NCI-H226 (cell line): ENCODE measurements at regions not wholly inside any gene's neighbourhood (a gene's known extent, or its start where the extent isn't known, plus 50 kb on each side); places are given as distances from the start of the nearest gene placed in this dataset.
"Not testable (repeated sequence)": the region's sequence is repeated elsewhere in the genome, so short reads cannot be mapped to it uniquely, and the experiment has no call there.

ENCODE experiments used
- DNase-seq: peaks from one replicate; pipeline ENCODE4 v3.0.0-alpha.2; 2015

GRCh38 chr5:77867194-77867691 is 91.1 kb upstream of the TBCA start:
- no peak for DNase-seq

GRCh38 chr5:77866198-77866597 is 90.1 kb upstream of the TBCA start:
- DNase-seq: no peak

DNA sequence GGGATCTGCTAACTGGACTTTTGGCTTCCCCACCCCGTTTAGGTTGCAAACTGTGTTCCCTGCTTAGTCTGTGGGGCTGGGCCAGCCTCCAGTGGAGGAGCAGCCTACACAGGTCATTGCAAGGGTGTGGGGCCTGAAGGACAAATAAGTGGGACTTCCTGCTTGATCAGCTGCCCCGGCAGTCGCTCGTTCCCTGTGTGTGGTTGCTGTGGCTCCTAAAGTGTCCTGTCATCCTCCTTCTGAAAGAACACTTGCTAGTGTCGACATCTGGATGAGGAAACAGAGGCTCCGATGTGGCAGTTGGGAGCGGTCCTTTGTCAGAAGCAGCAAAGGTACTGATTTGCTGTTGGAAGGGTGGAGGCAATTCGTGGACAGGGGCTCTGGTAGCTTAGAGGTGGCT is 88.9 kb upstream of the TBCA start:
- no peak for DNase-seq

DNA sequence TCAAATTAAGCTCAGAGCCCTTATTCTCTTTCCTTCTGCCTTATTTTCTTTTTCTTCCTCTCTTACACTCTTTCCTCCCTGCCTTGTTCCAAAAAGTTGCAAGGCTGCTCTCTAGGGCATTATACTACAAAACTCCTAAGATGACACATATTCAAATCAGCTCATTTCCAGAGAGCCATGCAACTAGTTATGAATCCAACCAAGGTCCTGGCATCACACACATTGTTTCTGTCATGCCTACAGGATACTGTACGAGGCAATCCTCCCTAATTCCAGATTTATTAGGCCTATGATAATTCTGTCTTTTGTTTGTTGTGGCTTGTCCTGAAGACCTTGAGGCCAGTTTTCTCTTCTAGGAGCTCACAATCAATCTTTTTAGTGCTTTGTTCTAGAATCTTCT is 87.0 kb upstream of the TBCA start:
- no peak for DNase-seq

DNA sequence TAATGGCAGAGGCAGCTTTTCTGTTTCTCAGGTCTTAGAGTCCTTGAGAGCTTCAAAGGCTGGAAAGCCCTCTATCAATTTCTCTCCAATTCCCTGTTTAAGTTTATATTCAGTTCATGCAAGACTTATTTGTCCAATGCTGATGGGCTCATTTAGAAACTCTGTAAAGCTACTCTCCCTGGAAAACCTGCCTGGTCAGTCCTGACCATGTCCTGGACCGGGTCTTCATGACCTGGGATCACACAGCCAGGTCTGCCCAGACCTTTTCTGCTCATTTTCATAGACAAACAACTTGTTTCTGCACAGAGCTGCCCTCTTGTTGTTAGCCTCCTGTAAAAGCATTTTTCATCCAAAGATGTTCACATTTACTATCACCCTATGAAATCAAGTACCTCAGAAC is 85.4 kb upstream of the TBCA start:
- DNase-seq: no peak

GRCh38 chr5:77859306-77859705 is 83.2 kb upstream of the TBCA start:
- no peak for DNase-seq

DNA sequence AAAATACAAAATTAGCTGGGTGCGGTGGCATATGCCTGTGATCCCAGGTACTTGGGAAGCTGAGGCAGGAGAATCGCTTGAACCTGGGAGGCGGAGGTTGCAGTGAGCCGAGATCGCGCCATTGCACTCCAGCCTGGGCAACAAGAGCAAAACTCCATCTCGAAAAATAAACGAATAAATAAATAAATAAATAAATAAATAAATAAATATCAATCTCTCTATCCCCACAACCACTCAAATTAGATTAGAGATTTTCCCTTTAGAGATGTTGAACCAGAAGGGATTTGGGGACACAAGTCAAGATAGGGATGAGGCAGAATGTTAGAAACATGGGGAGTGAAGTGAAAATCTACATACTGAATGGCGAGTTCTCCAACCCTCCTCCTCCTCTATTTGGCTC is 82.5 kb upstream of the TBCA start:
- not testable (repeated sequence) for DNase-seq

GRCh38 chr5:77855369-77855768 is 79.2 kb upstream of the TBCA start:
- no peak for DNase-seq

DNA sequence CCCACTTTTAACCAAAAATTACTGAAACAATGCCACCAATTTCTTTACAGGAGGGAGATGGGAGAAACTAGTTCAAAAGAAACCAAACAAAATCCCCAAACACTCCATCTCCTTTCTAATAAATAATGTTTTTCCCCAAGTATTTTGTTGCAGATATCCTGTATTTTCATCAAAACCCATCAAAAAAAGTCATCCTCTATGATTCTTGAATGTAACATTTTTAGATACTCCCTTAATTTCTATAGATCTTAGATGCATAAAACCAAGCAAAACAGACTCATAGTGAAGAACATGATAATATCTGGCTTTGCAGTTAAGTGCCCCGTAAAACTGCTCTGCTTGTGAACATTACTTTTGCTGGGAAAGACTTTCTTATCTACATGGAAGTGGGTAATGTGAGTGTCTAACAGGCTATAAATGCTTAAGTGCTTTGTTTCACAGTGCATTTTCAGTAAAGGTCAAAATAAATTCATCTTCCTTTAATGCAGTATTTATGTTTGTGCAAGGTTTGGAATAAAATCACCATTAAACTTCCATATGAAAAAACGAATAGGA is 77.3 kb upstream of the TBCA start:
- no peak for DNase-seq

DNA sequence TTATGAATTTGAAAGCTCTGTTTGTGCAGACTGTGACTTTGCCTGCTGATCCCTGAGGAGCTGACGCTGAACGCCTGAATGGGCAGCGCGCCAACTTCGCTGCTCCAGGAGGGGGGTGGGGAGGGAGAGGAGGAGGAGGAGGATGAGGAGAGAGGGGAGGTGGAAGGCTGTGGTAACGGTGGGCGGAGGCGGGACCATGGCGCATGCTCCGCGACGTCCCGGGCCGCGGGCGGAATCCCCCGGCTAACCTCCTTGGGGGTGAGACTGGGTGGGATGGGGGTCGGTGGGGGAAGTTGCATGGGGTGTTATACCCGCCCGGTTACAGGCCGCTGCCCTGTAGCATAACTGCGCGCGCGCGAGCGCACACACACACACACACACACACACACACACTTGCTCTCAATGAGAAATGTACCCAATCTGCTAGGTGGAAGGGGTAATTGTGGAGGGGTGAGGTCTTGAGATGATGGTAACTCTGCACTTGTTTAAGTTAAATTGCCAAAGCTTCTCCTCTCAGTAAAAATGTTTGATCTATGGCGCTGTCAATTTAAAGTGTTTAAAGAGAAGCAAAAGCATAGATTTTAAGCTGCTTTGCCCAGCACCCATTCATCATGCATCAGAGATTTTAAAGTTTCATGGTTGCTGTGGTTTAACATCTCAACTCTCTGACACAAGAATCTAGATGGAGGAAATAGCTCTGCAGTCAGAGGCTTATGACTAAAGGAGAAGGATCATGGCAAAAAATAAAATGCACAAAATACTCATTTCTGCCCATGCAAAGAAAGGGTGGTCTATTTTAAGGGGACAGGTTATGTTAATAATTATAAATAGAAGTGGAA is 76.6 kb upstream of the TBCA start:
- no peak for DNase-seq

- DNase-seq: no peak
Measured at GRCh38 chr5:77852068-77852513, 76.0 kb upstream of the TBCA start.

GRCh38 chr5:77851176-77852067 is 75.3 kb upstream of the TBCA start:
- DNase-seq: no peak

- DNase-seq: no peak
Measured at GRCh38 chr5:77850536-77851175, 74.5 kb upstream of the TBCA start.

GRCh38 chr5:77849308-77849900 is 73.3 kb upstream of the TBCA start:
- DNase-seq: no peak

DNA sequence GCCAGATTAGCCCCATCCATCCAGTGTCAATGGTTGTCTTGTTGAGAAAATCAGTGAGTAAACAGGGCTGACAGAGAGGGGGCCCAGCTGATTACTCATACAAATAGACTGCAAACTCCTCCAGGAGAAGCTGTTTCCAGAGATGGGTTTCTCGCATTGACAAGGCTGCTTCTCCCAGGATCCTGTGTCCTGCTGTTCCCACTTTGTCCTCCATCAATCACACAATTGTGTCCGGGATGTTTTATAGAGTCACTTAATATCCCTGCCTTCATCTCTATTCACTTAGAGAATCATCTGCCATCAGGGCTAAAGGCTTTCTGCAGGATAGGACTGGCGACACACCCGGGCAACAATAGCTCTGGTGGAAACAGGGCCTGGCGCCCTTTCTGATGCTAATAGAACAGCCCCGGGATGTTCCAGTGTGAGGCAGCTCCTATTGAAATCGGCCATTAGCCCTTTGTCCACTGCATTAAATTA is 71.7 kb upstream of the TBCA start:
- no peak for DNase-seq

DNA sequence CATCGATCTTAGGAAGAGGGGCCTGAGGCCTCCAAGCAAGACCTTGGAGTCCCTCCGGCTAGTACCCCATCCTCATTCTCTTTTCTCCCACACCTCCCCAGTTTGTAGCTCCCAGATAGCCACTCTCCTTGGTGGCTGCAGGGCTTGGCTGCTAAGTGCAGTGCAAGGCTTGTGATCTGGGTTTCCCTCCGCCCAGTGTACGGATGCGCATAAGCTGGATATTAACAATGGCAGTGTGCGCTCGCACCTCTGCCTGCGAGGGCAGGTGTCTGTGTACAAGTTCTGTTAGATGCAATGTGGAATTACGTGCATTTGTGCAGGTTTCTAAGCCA is 71.0 kb upstream of the TBCA start:
- DNase-seq: no peak

- DNase-seq: no peak
Measured at GRCh38 chr5:77846422-77847128, 70.4 kb upstream of the TBCA start.

- DNase-seq: no peak
Measured at GRCh38 chr5:77845324-77845646, 69.1 kb upstream of the TBCA start.

GRCh38 chr5:77844623-77845323 is 68.6 kb upstream of the TBCA start:
- no peak for DNase-seq

GRCh38 chr5:77844373-77844622 is 68.2 kb upstream of the TBCA start:
- no peak for DNase-seq

DNA sequence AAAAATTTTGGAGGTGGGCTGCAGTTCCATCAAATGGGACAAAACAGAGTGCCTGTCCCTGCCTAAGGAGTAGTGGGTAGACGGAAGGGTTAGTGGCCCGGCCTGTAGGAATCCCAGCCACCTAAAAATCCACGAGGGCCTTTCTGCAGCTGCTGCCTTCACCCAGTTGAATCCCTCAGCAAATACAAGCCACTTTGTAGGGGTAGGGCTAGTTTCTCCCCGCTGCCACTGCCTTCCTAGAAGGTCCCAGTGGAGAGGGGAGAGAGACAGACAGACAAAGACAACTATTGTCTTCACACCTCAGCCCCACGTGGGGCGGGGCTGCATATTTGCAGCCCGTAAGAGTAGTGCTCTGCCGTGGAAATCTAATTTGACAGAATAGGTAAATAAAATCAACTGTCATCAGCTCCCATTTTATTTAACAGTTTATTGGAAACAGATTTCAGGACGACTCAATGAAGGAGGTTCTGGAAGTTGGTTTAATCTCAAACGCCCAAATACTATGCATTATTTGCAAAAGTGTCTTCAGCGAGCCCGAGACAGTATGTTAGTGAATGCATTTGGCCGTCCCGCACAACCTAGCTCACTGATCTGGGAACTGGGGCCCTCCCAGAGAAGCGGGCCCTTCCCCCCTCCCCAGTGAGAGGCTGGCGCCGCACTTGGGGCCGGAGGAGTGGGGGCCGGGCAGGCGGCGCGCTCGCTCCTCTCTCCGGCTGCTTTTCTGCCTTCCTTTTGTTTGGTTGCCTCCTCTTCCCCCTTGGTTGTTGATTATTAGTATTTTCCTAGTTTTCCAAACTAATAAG is 67.6 kb upstream of the TBCA start:
- no peak for DNase-seq
